K562 (cell line): ENCODE measurements at regions not wholly inside any gene's neighbourhood (a gene's known extent, or its start where the extent isn't known, plus 50 kb on each side); places are given as distances from the start of the nearest gene placed in this dataset.

Experiments
- CBX3 ChIP-seq, 2 experiments: IDR thresholded peaks; 1 replicate in 1 of 2; 2 replicates in 1 of 2; pipeline ENCODE4 v1.6.1; 2012; ENCODE audit warnings: inconsistent platforms in 2 of 2, low read length in 2 of 2, borderline replicate concordance in 1 of 2, control low read depth in 1 of 2
- ETS2 ChIP-seq: IDR thresholded peaks from 2 replicates; pipeline ENCODE4 v1.6.1; 2016; ENCODE audit warnings: borderline replicate concordance, missing genetic modification characterization, mild to moderate bottlenecking, moderate library complexity, missing compliant biosample characterization; ENCODE audit not compliant: poor library complexity, severe bottlenecking
- GABPB1 ChIP-seq: sonication (generic); formaldehyde crosslinking; IDR thresholded peaks from 2 replicates; pipeline ENCODE4 v1.8.0; 2022; ENCODE audit warnings: mild to moderate bottlenecking, missing genetic modification reagents
- HNRNPL ChIP-seq: fragments of 200-400 bp; formaldehyde crosslinking; IDR thresholded peaks from 2 replicates; pipeline ENCODE4 v1.6.1; 2017; ENCODE audit warnings: low read depth, mild to moderate bottlenecking, low read length
- KLF1 ChIP-seq: fragments of 450-650 bp; IDR thresholded peaks from 2 replicates; pipeline ENCODE4 v1.6.1; 2016; ENCODE audit warnings: missing genetic modification characterization, missing compliant biosample characterization
- MCM3 ChIP-seq: fragments of 450-650 bp; IDR thresholded peaks from 2 replicates; pipeline ENCODE4 v1.6.1; 2016
- MEIS2 ChIP-seq: fragments of 450-650 bp; IDR thresholded peaks from 2 replicates; pipeline ENCODE4 v1.6.1; 2014; ENCODE audit warnings: mild to moderate bottlenecking; ENCODE audit not compliant: partially characterized antibody
- PURB ChIP-seq: sonication (generic); formaldehyde crosslinking; IDR thresholded peaks from 2 replicates; pipeline ENCODE4 v1.9.0; 2021; ENCODE audit warnings: low read depth, mild to moderate bottlenecking, missing genetic modification reagents
- ZNF830 ChIP-seq: fragments of 250-450 bp; sonication (Bioruptor Pico); IDR thresholded peaks from 2 replicates; pipeline ENCODE4 v1.5.0; 2021; ENCODE audit warnings: mild to moderate bottlenecking
- TF ChIP-seq, protein P1 (sequence below): fragments of 450-650 bp; IDR thresholded peaks from 2 replicates; pipeline ENCODE4 v1.6.1; 2016; ENCODE audit warnings: mild to moderate bottlenecking
- TF ChIP-seq, protein P2 (sequence below), 2 experiments: fragments of 450-650 bp; IDR thresholded peaks; 2 replicates each; pipeline ENCODE4 v1.6.1; 2016; ENCODE audit warnings: mild to moderate bottlenecking in 2 of 2, borderline replicate concordance in 1 of 2, low read depth in 1 of 2, moderate library complexity in 1 of 2
- TF ChIP-seq, protein P3 (sequence below): fragments of 450-650 bp; IDR thresholded peaks from 2 replicates; pipeline ENCODE4 v1.6.1; 2016

DNA sequence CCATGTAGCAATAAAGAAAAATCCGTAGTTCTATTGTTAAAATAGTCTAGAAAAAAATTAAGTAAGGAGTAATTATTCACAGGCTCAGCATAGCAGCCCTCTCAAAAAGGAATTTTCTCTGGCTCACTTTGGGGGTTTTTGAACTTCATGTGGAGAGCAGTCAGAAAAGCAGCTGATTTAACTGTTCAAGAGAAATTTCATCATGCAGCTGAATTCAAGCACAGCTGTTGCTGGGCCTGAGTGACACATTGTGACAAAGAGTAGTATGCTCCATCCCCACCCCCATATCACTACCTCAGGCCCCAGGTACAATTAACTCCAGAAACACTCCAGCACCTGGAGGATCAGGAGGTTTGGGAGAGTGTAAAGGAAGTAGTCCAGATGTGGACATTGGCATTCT, 272.1 kb downstream of the FAM76B start (continued):
- TF ChIP-seq, protein P1, sequence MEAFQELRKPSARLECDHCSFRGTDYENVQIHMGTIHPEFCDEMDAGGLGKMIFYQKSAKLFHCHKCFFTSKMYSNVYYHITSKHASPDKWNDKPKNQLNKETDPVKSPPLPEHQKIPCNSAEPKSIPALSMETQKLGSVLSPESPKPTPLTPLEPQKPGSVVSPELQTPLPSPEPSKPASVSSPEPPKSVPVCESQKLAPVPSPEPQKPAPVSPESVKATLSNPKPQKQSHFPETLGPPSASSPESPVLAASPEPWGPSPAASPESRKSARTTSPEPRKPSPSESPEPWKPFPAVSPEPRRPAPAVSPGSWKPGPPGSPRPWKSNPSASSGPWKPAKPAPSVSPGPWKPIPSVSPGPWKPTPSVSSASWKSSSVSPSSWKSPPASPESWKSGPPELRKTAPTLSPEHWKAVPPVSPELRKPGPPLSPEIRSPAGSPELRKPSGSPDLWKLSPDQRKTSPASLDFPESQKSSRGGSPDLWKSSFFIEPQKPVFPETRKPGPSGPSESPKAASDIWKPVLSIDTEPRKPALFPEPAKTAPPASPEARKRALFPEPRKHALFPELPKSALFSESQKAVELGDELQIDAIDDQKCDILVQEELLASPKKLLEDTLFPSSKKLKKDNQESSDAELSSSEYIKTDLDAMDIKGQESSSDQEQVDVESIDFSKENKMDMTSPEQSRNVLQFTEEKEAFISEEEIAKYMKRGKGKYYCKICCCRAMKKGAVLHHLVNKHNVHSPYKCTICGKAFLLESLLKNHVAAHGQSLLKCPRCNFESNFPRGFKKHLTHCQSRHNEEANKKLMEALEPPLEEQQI = no peak
- TF ChIP-seq ZNF830 (no peak), HNRNPL (no peak), PURB (no peak), GABPB1 (CRISPR knock-in tag) (no peak), MEIS2 (peak; percentile 5), MCM3 (no peak), KLF1 (tag) (no peak), ETS2 (tag) (no peak), CBX3 (IDR thresholded peaks at IDR 0.05; ENCODE audit: borderline replicate concordance in 1 of 2, low read length in 2 of 2) (no peak)
- TF ChIP-seq, protein P2, sequence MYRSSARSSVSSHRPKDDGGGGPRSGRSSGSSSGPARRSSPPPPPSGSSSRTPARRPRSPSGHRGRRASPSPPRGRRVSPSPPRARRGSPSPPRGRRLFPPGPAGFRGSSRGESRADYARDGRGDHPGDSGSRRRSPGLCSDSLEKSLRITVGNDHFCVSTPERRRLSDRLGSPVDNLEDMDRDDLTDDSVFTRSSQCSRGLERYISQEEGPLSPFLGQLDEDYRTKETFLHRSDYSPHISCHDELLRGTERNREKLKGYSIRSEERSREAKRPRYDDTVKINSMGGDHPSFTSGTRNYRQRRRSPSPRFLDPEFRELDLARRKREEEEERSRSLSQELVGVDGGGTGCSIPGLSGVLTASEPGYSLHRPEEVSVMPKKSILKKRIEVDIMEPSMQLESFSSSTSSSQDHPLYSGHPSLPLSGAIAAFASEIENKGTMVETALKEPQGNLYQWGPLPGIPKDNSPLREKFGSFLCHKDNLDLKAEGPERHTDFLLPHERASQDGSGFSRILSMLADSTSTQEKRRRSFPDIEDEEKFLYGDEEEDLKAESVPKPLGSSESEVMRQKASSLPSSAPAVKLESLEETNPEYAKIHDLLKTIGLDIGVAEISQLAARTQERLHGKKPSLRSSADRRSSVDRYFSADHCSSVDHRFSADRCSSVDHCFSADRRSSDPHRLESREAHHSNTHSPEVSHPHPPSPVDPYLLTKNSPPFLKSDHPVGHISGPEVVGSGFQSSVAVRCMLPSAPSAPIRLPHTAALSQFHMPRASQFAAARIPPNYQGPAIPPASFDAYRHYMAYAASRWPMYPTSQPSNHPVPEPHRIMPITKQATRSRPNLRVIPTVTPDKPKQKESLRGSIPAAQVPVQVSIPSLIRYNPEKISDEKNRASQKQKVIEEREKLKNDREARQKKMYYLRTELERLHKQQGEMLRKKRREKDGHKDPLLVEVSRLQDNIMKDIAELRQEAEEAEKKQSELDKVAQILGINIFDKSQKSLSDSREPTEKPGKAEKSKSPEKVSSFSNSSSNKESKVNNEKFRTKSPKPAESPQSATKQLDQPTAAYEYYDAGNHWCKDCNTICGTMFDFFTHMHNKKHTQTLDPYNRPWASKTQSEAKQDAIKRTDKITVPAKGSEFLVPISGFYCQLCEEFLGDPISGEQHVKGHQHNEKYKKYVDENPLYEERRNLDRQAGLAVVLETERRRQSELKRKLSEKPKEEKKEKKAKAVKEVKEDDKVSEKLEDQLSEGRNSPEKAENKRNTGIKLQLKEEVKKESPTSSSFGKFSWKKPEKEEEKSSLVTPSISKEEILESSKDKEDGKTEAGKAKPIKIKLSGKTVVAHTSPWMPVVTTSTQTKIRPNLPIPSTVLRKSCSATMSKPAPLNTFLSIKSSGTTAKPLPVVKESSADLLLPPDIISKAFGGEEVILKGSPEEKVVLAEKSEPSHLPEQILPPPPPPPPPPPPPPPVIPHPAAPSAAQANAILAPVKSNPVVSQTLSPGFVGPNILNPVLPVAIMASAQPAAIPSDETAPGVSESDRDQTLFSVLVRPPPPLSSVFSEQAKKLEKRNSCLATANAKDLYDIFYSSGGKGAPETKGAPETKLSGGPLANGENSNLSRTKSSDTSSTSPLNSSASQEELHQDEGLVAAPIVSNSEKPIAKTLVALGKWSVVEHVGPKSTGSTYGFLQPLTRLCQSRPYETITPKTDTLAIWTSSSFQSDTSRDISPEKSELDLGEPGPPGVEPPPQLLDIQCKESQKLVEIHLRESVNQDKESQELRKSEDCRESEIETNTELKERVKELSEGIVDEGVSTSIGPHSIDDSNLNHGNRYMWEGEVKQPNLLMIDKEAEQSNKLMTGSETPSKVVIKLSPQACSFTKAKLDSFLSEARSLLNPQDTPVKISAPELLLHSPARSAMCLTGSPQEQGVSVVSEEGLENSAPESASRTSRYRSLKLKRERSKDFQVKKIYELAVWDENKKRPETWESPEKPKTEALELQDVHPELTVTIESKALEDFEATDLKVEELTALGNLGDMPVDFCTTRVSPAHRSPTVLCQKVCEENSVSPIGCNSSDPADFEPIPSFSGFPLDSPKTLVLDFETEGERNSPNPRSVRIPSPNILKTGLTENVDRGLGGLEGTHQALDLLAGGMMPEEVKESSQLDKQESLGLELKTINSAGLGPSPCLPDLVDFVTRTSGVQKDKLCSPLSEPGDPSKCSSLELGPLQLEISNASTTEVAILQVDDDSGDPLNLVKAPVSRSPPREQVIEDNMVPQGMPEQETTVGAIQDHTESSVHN (IDR thresholded peaks at IDR 0.05; ENCODE audit: borderline replicate concordance in 1 of 2, low read depth in 1 of 2) = peak in 1 of 2 experiments; percentile 72; a peak in 1 of 4 replicates
- TF ChIP-seq, protein P3, sequence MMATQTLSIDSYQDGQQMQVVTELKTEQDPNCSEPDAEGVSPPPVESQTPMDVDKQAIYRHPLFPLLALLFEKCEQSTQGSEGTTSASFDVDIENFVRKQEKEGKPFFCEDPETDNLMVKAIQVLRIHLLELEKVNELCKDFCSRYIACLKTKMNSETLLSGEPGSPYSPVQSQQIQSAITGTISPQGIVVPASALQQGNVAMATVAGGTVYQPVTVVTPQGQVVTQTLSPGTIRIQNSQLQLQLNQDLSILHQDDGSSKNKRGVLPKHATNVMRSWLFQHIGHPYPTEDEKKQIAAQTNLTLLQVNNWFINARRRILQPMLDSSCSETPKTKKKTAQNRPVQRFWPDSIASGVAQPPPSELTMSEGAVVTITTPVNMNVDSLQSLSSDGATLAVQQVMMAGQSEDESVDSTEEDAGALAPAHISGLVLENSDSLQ = peak; percentile 64
- TF ChIP-seq, all 486 proteins: peak for 6
